HUES48 (cell line): ENCODE measurements at regions not wholly inside any gene's neighbourhood (a gene's known extent, or its start where the extent isn't known, plus 50 kb on each side); places are given as distances from the start of the nearest gene placed in this dataset.

Source experiments
- H3K27ac ChIP-seq: one replicate; pipeline ENCODE4 v1.7.0; 2013; ENCODE audit warnings: low read depth, low read length, inconsistent platforms
- H3K27me3 ChIP-seq: 2 replicates; pipeline ENCODE4 v1.6.1; 2013; ENCODE audit warnings: mild to moderate bottlenecking, low read length; ENCODE audit not compliant: control insufficient read depth, insufficient read depth
- H3K36me3 ChIP-seq: 2 replicates; pipeline ENCODE4 v1.6.1; 2013; ENCODE audit warnings: low read length; ENCODE audit not compliant: control insufficient read depth, insufficient read depth
- H3K4me1 ChIP-seq: 2 replicates; pipeline ENCODE4 v1.6.1; 2013; ENCODE audit warnings: mild to moderate bottlenecking, low read length; ENCODE audit not compliant: control insufficient read depth, insufficient read depth
- H3K4me3 ChIP-seq: 2 replicates; pipeline ENCODE4 v1.5.1; 2013; ENCODE audit warnings: mild to moderate bottlenecking, low read depth, low read length
- H3K9ac ChIP-seq: 2 replicates; pipeline ENCODE4 v1.6.1; 2013; ENCODE audit warnings: mild to moderate bottlenecking, low read depth, low read length, moderate library complexity
- H3K9me3 ChIP-seq: 2 replicates; pipeline ENCODE4 v1.6.1; 2013; ENCODE audit warnings: low read length; ENCODE audit not compliant: control insufficient read depth, insufficient read depth

- no peak overlapping the region for H3K4me3 ChIP-seq
- H3K27me3 ChIP-seq, result no peaks in the 10 kb centered on the region
- no peaks in the 10 kb centered on the region for H3K36me3 ChIP-seq
- no peak overlapping the region for H3K27ac ChIP-seq
- no peaks in the 10 kb centered on the region for H3K4me1 ChIP-seq
- H3K9ac ChIP-seq, result no peak overlapping the region
- no peaks in the 10 kb centered on the region for H3K9me3 ChIP-seq
Observed at GRCh38 chr12:84355561-84355960, 557.0 kb downstream of the SLC6A15 start.

- H3K27ac ChIP-seq, result no peak overlapping the region
- no peaks in the 10 kb centered on the region for H3K27me3 ChIP-seq
- H3K9ac ChIP-seq, result no peak overlapping the region
- H3K4me1 ChIP-seq, result no peaks in the 10 kb centered on the region
- H3K9me3 ChIP-seq, result 0 out of 2 replicates have a peak, but pooled peaks cover 2% of the 10 kb centered on the region
- H3K36me3 ChIP-seq, result no peaks in the 10 kb centered on the region
- H3K4me3 ChIP-seq, result no peak overlapping the region
Observed at GRCh38 chr12:84348582-84348981, 564.0 kb downstream of the SLC6A15 start.

GRCh38 chr12:84341467-84342193 lies 571.0 kb downstream of the SLC6A15 start:
- H3K36me3 ChIP-seq, result no peaks in the 10 kb centered on the region
- H3K4me1 ChIP-seq, result no peaks in the 10 kb centered on the region
- H3K27me3 ChIP-seq, result no peaks in the 10 kb centered on the region
- H3K9me3 ChIP-seq, result 0 out of 2 replicates have a peak, but pooled peaks cover 2% of the 10 kb centered on the region
- H3K9ac ChIP-seq, result no peak overlapping the region
- no peak overlapping the region for H3K4me3 ChIP-seq
- no peak overlapping the region for H3K27ac ChIP-seq

- H3K9me3 ChIP-seq, result no peaks in the 10 kb centered on the region
- no peaks in the 10 kb centered on the region for H3K36me3 ChIP-seq
- H3K9ac ChIP-seq, result no peak overlapping the region
- no peaks in the 10 kb centered on the region for H3K27me3 ChIP-seq
- no peak overlapping the region for H3K27ac ChIP-seq
- H3K4me1 ChIP-seq, result no peaks in the 10 kb centered on the region
- no peak overlapping the region for H3K4me3 ChIP-seq
Observed at GRCh38 chr12:84336231-84336630, 576.4 kb downstream of the SLC6A15 start.

- no peaks in the 10 kb centered on the region for H3K27me3 ChIP-seq
Observed at GRCh38 chr12:84329938-84330337, 582.7 kb downstream of the SLC6A15 start.

GRCh38 chr12:84315926-84316325 lies 596.7 kb downstream of the SLC6A15 start:
- Histone ChIP-seq H3K4me1 (no peaks in the 10 kb centered on the region), H3K27me3 (no peaks in the 10 kb centered on the region), H3K27ac (no peak overlapping the region), H3K9me3 (no peaks in the 10 kb centered on the region), H3K4me3 (no peak overlapping the region), H3K36me3 (no peaks in the 10 kb centered on the region), H3K9ac (no peak overlapping the region)

More at GRCh38 chr12:84329938-84330337, 582.7 kb downstream of the SLC6A15 start:
- Histone ChIP-seq H3K9me3 (no peaks in the 10 kb centered on the region), H3K9ac (no peak overlapping the region), H3K4me3 (no peak overlapping the region), H3K27ac (no peak overlapping the region), H3K36me3 (no peaks in the 10 kb centered on the region), H3K4me1 (0 out of 2 replicates have a peak, but pooled peaks cover 3% of the 10 kb centered on the region)

GRCh38 chr12:84313323-84313675 lies 599.3 kb downstream of the SLC6A15 start:
- no peak overlapping the region for H3K9ac ChIP-seq
- H3K9me3 ChIP-seq, result no peaks in the 10 kb centered on the region
- H3K36me3 ChIP-seq, result no peaks in the 10 kb centered on the region
- H3K27ac ChIP-seq, result no peak overlapping the region
- H3K4me1 ChIP-seq, result no peaks in the 10 kb centered on the region
- H3K27me3 ChIP-seq, result no peaks in the 10 kb centered on the region
- H3K4me3 ChIP-seq, result no peak overlapping the region

GRCh38 chr12:84308211-84308610 lies 604.4 kb downstream of the SLC6A15 start:
- H3K9ac ChIP-seq, result no peak overlapping the region
- H3K4me3 ChIP-seq, result no peak overlapping the region
- H3K27ac ChIP-seq, result no peak overlapping the region
- H3K36me3 ChIP-seq, result no peaks in the 10 kb centered on the region
- no peaks in the 10 kb centered on the region for H3K27me3 ChIP-seq
- no peaks in the 10 kb centered on the region for H3K4me1 ChIP-seq
- H3K9me3 ChIP-seq, result no peaks in the 10 kb centered on the region

- H3K27ac ChIP-seq, result no peak overlapping the region
- no peaks in the 10 kb centered on the region for H3K36me3 ChIP-seq
- no peak overlapping the region for H3K4me3 ChIP-seq
- no peaks in the 10 kb centered on the region for H3K27me3 ChIP-seq
- H3K9ac ChIP-seq, result no peak overlapping the region
- no peaks in the 10 kb centered on the region for H3K9me3 ChIP-seq
- H3K4me1 ChIP-seq, result no peaks in the 10 kb centered on the region
Observed at GRCh38 chr12:84305144-84305543, 607.5 kb downstream of the SLC6A15 start.

- no peak overlapping the region for H3K4me3 ChIP-seq
- H3K9me3 ChIP-seq, result no peaks in the 10 kb centered on the region
- no peak overlapping the region for H3K27ac ChIP-seq
- no peaks in the 10 kb centered on the region for H3K27me3 ChIP-seq
- H3K4me1 ChIP-seq, result no peaks in the 10 kb centered on the region
- no peak overlapping the region for H3K9ac ChIP-seq
- H3K36me3 ChIP-seq, result no peaks in the 10 kb centered on the region
Observed at GRCh38 chr12:84294246-84294645, 618.4 kb downstream of the SLC6A15 start.

- H3K4me1 ChIP-seq, result no peaks in the 10 kb centered on the region
- no peak overlapping the region for H3K4me3 ChIP-seq
- no peaks in the 10 kb centered on the region for H3K9me3 ChIP-seq
- no peaks in the 10 kb centered on the region for H3K36me3 ChIP-seq
- H3K27ac ChIP-seq, result no peak overlapping the region
- H3K9ac ChIP-seq, result no peak overlapping the region
- no peaks in the 10 kb centered on the region for H3K27me3 ChIP-seq
Observed at GRCh38 chr12:84290168-84290567, 622.4 kb downstream of the SLC6A15 start.
